GM23338 (cell line): ENCODE measurements at regions not wholly inside any gene's neighbourhood (a gene's known extent, or its start where the extent isn't known, plus 50 kb on each side); places are given as distances from the start of the nearest gene placed in this dataset.

Source experiments
- CREB1 ChIP-seq: fragments of 250-450 bp; sonication (Bioruptor Pico); IDR thresholded peaks from 2 replicates; pipeline ENCODE4 v1.5.0; 2020; ENCODE audit warnings: low read depth, mild to moderate bottlenecking, moderate library complexity
- EZH2 ChIP-seq: fragments of 200-600 bp; sonication (generic); IDR thresholded peaks from one replicate; pipeline ENCODE4 v1.8.0; 2017; ENCODE audit warnings: antibody characterized with exemption, mild to moderate bottlenecking, low read depth; ENCODE audit not compliant: unreplicated experiment
- EZH2phosphoT487 ChIP-seq: fragments of 200-600 bp; sonication (generic); IDR thresholded peaks from one replicate; pipeline ENCODE4 v1.8.1; 2018; ENCODE audit warnings: antibody characterized with exemption; ENCODE audit not compliant: unreplicated experiment
- JUNB ChIP-seq: IDR thresholded peaks from one replicate; pipeline ENCODE4 v1.6.1; 2016; ENCODE audit warnings: antibody characterized with exemption; ENCODE audit not compliant: unreplicated experiment
- NANOG ChIP-seq: IDR thresholded peaks from 2 replicates; pipeline ENCODE4 v1.6.1; 2016; ENCODE audit warnings: antibody characterized with exemption, borderline replicate concordance
- POLR2AphosphoS5 ChIP-seq: IDR thresholded peaks from 2 replicates; pipeline ENCODE4 v1.6.1; 2016; ENCODE audit warnings: antibody characterized with exemption, low read depth
- STAT1 ChIP-seq: IDR thresholded peaks from one replicate; pipeline ENCODE4 v1.6.1; 2016; ENCODE audit warnings: antibody characterized with exemption; ENCODE audit not compliant: unreplicated experiment
- ZNF331 ChIP-seq: fragments of 250-450 bp; sonication (Bioruptor Pico); IDR thresholded peaks from 2 replicates; pipeline ENCODE4 v1.5.0; 2020; ENCODE audit warnings: low read depth, mild to moderate bottlenecking, moderate library complexity
- TF ChIP-seq, protein P1 (sequence below): fragments of 250-450 bp; sonication (Bioruptor Pico); IDR thresholded peaks from 2 replicates; pipeline ENCODE4 v1.5.0; 2020; ENCODE audit warnings: mild to moderate bottlenecking, moderate library complexity
- TF ChIP-seq, protein P2 (sequence below): IDR thresholded peaks from 2 replicates; pipeline ENCODE4 v1.6.1; 2016; ENCODE audit warnings: antibody characterized with exemption
- TF ChIP-seq, protein P3 (sequence below): IDR thresholded peaks from one replicate; pipeline ENCODE4 v1.6.1; 2018; ENCODE audit warnings: antibody characterized with exemption; ENCODE audit not compliant: unreplicated experiment

DNA sequence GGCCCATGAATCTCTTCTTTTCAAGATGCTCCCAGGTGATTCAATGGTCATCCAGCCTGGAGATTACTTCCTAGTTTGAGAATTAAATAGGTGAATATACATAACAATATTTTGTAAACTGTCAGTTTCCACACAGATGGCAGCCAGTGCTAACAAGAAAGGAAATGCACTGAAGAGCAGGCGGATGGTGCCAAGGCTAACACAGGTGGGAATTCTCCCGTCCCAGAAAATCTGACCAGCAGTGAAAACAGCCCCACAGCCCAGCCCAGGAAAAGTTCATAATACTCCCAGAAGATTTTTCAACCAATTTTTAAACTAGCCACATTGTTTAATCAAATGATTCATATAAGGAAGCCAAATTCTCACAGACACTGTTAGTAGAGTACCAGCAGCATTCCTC is 387.2 kb upstream of the GATB start (continued):
- TF ChIP-seq, protein P1, sequence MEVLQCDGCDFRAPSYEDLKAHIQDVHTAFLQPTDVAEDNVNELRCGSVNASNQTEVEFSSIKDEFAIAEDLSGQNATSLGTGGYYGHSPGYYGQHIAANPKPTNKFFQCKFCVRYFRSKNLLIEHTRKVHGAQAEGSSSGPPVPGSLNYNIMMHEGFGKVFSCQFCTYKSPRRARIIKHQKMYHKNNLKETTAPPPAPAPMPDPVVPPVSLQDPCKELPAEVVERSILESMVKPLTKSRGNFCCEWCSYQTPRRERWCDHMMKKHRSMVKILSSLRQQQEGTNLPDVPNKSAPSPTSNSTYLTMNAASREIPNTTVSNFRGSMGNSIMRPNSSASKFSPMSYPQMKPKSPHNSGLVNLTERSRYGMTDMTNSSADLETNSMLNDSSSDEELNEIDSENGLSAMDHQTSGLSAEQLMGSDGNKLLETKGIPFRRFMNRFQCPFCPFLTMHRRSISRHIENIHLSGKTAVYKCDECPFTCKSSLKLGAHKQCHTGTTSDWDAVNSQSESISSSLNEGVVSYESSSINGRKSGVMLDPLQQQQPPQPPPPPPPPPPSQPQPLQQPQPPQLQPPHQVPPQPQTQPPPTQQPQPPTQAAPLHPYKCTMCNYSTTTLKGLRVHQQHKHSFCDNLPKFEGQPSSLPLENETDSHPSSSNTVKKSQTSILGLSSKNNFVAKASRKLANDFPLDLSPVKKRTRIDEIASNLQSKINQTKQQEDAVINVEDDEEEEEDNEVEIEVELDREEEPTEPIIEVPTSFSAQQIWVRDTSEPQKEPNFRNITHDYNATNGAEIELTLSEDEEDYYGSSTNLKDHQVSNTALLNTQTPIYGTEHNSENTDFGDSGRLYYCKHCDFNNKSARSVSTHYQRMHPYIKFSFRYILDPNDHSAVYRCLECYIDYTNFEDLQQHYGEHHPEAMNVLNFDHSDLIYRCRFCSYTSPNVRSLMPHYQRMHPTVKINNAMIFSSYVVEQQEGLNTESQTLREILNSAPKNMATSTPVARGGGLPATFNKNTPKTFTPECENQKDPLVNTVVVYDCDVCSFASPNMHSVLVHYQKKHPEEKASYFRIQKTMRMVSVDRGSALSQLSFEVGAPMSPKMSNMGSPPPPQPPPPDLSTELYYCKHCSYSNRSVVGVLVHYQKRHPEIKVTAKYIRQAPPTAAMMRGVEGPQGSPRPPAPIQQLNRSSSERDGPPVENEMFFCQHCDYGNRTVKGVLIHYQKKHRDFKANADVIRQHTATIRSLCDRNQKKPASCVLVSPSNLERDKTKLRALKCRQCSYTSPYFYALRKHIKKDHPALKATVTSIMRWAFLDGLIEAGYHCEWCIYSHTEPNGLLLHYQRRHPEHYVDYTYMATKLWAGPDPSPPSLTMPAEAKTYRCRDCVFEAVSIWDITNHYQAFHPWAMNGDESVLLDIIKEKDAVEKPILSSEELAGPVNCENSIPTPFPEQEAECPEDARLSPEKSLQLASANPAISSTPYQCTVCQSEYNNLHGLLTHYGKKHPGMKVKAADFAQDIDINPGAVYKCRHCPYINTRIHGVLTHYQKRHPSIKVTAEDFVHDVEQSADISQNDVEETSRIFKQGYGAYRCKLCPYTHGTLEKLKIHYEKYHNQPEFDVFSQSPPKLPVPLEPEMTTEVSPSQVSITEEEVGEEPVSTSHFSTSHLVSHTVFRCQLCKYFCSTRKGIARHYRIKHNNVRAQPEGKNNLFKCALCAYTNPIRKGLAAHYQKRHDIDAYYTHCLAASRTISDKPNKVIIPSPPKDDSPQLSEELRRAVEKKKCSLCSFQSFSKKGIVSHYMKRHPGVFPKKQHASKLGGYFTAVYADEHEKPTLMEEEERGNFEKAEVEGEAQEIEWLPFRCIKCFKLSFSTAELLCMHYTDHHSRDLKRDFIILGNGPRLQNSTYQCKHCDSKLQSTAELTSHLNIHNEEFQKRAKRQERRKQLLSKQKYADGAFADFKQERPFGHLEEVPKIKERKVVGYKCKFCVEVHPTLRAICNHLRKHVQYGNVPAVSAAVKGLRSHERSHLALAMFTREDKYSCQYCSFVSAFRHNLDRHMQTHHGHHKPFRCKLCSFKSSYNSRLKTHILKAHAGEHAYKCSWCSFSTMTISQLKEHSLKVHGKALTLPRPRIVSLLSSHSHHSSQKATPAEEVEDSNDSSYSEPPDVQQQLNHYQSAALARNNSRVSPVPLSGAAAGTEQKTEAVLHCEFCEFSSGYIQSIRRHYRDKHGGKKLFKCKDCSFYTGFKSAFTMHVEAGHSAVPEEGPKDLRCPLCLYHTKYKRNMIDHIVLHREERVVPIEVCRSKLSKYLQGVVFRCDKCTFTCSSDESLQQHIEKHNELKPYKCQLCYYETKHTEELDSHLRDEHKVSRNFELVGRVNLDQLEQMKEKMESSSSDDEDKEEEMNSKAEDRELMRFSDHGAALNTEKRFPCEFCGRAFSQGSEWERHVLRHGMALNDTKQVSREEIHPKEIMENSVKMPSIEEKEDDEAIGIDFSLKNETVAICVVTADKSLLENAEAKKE (CRISPR knock-in tag), result no peak
- TF ChIP-seq POLR2AphosphoS5 (no peak), JUNB (no peak), NANOG (no peak), EZH2 (no peak), ZNF331 (CRISPR knock-in tag) (no peak), CREB1 (CRISPR knock-in tag) (no peak), EZH2phosphoT487 (no peak), STAT1 (no peak)
- TF ChIP-seq, protein P2, sequence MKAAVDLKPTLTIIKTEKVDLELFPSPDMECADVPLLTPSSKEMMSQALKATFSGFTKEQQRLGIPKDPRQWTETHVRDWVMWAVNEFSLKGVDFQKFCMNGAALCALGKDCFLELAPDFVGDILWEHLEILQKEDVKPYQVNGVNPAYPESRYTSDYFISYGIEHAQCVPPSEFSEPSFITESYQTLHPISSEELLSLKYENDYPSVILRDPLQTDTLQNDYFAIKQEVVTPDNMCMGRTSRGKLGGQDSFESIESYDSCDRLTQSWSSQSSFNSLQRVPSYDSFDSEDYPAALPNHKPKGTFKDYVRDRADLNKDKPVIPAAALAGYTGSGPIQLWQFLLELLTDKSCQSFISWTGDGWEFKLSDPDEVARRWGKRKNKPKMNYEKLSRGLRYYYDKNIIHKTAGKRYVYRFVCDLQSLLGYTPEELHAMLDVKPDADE, result no peak
- TF ChIP-seq, protein P3, sequence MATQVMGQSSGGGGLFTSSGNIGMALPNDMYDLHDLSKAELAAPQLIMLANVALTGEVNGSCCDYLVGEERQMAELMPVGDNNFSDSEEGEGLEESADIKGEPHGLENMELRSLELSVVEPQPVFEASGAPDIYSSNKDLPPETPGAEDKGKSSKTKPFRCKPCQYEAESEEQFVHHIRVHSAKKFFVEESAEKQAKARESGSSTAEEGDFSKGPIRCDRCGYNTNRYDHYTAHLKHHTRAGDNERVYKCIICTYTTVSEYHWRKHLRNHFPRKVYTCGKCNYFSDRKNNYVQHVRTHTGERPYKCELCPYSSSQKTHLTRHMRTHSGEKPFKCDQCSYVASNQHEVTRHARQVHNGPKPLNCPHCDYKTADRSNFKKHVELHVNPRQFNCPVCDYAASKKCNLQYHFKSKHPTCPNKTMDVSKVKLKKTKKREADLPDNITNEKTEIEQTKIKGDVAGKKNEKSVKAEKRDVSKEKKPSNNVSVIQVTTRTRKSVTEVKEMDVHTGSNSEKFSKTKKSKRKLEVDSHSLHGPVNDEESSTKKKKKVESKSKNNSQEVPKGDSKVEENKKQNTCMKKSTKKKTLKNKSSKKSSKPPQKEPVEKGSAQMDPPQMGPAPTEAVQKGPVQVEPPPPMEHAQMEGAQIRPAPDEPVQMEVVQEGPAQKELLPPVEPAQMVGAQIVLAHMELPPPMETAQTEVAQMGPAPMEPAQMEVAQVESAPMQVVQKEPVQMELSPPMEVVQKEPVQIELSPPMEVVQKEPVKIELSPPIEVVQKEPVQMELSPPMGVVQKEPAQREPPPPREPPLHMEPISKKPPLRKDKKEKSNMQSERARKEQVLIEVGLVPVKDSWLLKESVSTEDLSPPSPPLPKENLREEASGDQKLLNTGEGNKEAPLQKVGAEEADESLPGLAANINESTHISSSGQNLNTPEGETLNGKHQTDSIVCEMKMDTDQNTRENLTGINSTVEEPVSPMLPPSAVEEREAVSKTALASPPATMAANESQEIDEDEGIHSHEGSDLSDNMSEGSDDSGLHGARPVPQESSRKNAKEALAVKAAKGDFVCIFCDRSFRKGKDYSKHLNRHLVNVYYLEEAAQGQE, result no peak
